Transverse colon (tissue), 4 donors: ENCODE measurements at regions not wholly inside any gene's neighbourhood (a gene's known extent, or its start where the extent isn't known, plus 50 kb on each side); places are given as distances from the start of the nearest gene placed in this dataset.

Experiments
- DNase-seq: peaks from one replicate; pipeline ENCODE4 v3.0.0-alpha.2; 2019
- H3K27ac ChIP-seq, 4 donors: fragments of 200-600 bp; sonication (generic); 2 replicates each; pipeline ENCODE4 v1.5.1; 2016 to 2018; ENCODE audit warnings: inconsistent platforms in 4 of 4
- H3K27me3 ChIP-seq: fragments of 200-600 bp; sonication (generic); 2 replicates; pipeline ENCODE4 v1.5.1; 2017; ENCODE audit warnings: inconsistent platforms
- H3K36me3 ChIP-seq, 4 donors: fragments of 200-600 bp; sonication (generic); 2 replicates each; pipeline ENCODE4 v1.5.1; 2017 to 2019; ENCODE audit warnings: inconsistent platforms in 4 of 4
- H3K4me1 ChIP-seq, 4 donors: fragments of 200-600 bp; sonication (generic); 2 replicates each; pipeline ENCODE4 v1.5.1; 2017 to 2020; ENCODE audit warnings: inconsistent platforms in 4 of 4
- H3K4me3 ChIP-seq, 4 donors: fragments of 200-600 bp; sonication (generic); 1 replicate in 1 of 4; 2 replicates in 3 of 4; pipeline versions ENCODE4 v1.5.1 to v1.6.1; 2017 to 2019; ENCODE audit warnings: inconsistent platforms in 4 of 4
- H3K9me3 ChIP-seq, 2 donors: fragments of 200-600 bp; sonication (generic); 2 replicates each; pipeline ENCODE4 v1.5.1; 2017 to 2019; ENCODE audit warnings: inconsistent platforms in 2 of 2
- EP300 ChIP-seq: sonication (generic); formaldehyde crosslinking; IDR thresholded peaks from one replicate; pipeline ENCODE4 v1.6.1; 2017; ENCODE audit warnings: antibody characterized with exemption, low read depth
- POLR2A ChIP-seq: fragments of 450-650 bp; IDR thresholded peaks from one replicate; pipeline ENCODE4 v1.6.1; 2016; ENCODE audit warnings: antibody characterized with exemption, mild to moderate bottlenecking, moderate library complexity
- POLR2AphosphoS5 ChIP-seq, 3 donors: sonication (generic); formaldehyde crosslinking; IDR thresholded peaks; one replicate each; pipeline ENCODE4 v1.6.1; 2016; ENCODE audit warnings: antibody characterized with exemption in 3 of 3
- WGBS, 2 donors: methylation state at CpG; one replicate each; pipeline ENCODE4 v1.1.5; 2018; ENCODE audit warnings: low coverage in 1 of 2; 5-methylcytosine and 5-hydroxymethylcytosine counted together
- in situ Hi-C, 4 donors: fragments of 200-750 bp; cut with MboI; loops; one replicate each; pipeline versions ENCODE4 v1.15.0 to v1.15.1; 2017; ENCODE audit warnings: low sequenced_read_pairs in 3 of 4, low pct_ligation_motif_present in 1 of 4, low pct_unique_long_range_greater_than_20kb in 1 of 4
- intact Hi-C: fragments of 100-400 bp; cut with DNase I; formaldehyde crosslinking; loops from one replicate; pipeline ENCODE4 v1.15.1; 2023; ENCODE audit warnings: low total_unique reads
- TF ChIP-seq, protein P1 (sequence below), 5 experiments: fragments of 200-600 bp in 3 of 5; fragments of 450-650 bp in 2 of 5; sonication (generic) in 3 of 5; IDR thresholded peaks; 1 replicate in 2 of 5; 2 replicates in 3 of 5; pipeline ENCODE4 v1.5.1; 2016 to 2017; ENCODE audit warnings: antibody characterized with exemption in 5 of 5, inconsistent platforms in 3 of 5, mild to moderate bottlenecking in 2 of 5, moderate library complexity in 1 of 5

DNA sequence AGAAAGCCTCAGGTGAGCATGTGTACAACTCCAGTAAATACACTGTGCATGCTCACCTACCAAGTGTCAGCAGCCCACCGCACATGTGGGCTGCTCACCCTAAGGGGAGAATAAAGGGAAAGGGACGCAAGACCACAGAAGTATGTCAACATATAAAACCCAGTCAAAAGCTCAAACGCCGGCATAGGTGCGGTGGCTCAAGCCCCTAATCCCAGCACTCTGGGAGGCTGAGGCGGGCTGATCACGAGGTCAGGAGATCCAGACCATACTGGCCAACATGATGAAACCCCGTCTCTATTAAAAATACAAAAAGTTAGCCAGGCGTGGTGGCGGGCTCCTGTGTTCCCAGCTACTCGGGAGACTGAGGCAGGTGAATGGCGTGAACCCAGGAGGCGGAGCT is 732.1 kb downstream of the ZPLD1 start:
- Histone ChIP-seq H3K27ac (no peak overlapping the region), H3K4me1 (no peaks in the 10 kb centered on the region), H3K27me3 (no peaks in the 10 kb centered on the region), H3K36me3 (no peaks in the 10 kb centered on the region), H3K9me3 (no peaks in the 10 kb centered on the region), H3K4me3 (no peak overlapping the region)
- DNase-seq: no peak
- 93 to 97% methylated on average over 5 to 13 of the region's 13 CpGs for WGBS, 2 donors
- TF ChIP-seq POLR2A (no peak), POLR2AphosphoS5 (IDR thresholded peaks at IDR 0.05) (no peak), EP300 (no peak)
- TF ChIP-seq, protein P1, sequence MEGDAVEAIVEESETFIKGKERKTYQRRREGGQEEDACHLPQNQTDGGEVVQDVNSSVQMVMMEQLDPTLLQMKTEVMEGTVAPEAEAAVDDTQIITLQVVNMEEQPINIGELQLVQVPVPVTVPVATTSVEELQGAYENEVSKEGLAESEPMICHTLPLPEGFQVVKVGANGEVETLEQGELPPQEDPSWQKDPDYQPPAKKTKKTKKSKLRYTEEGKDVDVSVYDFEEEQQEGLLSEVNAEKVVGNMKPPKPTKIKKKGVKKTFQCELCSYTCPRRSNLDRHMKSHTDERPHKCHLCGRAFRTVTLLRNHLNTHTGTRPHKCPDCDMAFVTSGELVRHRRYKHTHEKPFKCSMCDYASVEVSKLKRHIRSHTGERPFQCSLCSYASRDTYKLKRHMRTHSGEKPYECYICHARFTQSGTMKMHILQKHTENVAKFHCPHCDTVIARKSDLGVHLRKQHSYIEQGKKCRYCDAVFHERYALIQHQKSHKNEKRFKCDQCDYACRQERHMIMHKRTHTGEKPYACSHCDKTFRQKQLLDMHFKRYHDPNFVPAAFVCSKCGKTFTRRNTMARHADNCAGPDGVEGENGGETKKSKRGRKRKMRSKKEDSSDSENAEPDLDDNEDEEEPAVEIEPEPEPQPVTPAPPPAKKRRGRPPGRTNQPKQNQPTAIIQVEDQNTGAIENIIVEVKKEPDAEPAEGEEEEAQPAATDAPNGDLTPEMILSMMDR (IDR thresholded peaks at IDR 0.05): no peak
- intact Hi-C loops: no loop called here
- in situ Hi-C loops: no loop called here

GRCh38 chr3:103167850-103168249 is 733.0 kb downstream of the ZPLD1 start:
- no peak for DNase-seq
- Histone ChIP-seq H3K4me3 (no peak overlapping the region), H3K9me3 (no peaks in the 10 kb centered on the region), H3K4me1 (no peaks in the 10 kb centered on the region), H3K27me3 (no peaks in the 10 kb centered on the region), H3K27ac (no peak overlapping the region), H3K36me3 (no peaks in the 10 kb centered on the region)
- 83 to 84% methylated on average over 5 to 6 of the region's 6 CpGs for WGBS, 2 donors
- in situ Hi-C loops (no loop called here), intact Hi-C loops (no loop called here)
- TF ChIP-seq EP300 (no peak), POLR2A (no peak), POLR2AphosphoS5 (IDR thresholded peaks at IDR 0.05) (no peak)
- TF ChIP-seq, protein P1 (IDR thresholded peaks at IDR 0.05): no peak

GRCh38 chr3:103169289-103169688 is 734.5 kb downstream of the ZPLD1 start:
- Histone ChIP-seq H3K4me3 (no peak overlapping the region), H3K4me1 (no peaks in the 10 kb centered on the region), H3K27me3 (no peaks in the 10 kb centered on the region), H3K36me3 (no peaks in the 10 kb centered on the region), H3K27ac (no peak overlapping the region), H3K9me3 (no peaks in the 10 kb centered on the region)
- in situ Hi-C loops (no loop called here), intact Hi-C loops (no loop called here)
- no peak for DNase-seq
- WGBS, 2 donors: 70 to 76% methylated on average over 2 of the region's 2 CpGs
- TF ChIP-seq, protein P1 (IDR thresholded peaks at IDR 0.05): no peak
- TF ChIP-seq POLR2AphosphoS5 (IDR thresholded peaks at IDR 0.05): no peak
- TF ChIP-seq EP300: no peak
- no peak for TF ChIP-seq POLR2A

- H3K36me3 ChIP-seq: no peaks in the 10 kb centered on the region
- intact Hi-C loops (no loop called here), in situ Hi-C loops (no loop called here)
- no peak overlapping the region for H3K4me3 ChIP-seq
- no peaks in the 10 kb centered on the region for H3K9me3 ChIP-seq
- DNase-seq: no peak
- no peaks in the 10 kb centered on the region for H3K4me1 ChIP-seq
- TF ChIP-seq POLR2AphosphoS5 (IDR thresholded peaks at IDR 0.05): no peak
- no peak for TF ChIP-seq EP300
- TF ChIP-seq, protein P1 (IDR thresholded peaks at IDR 0.05): no peak
- no peak for TF ChIP-seq POLR2A
- no peak overlapping the region for H3K27ac ChIP-seq
- H3K27me3 ChIP-seq: no peaks in the 10 kb centered on the region
Measured at GRCh38 chr3:103170651-103171050, 735.8 kb downstream of the ZPLD1 start.
